GM10266 (cell line): ENCODE measurements at regions not wholly inside any gene's neighbourhood (a gene's known extent, or its start where the extent isn't known, plus 50 kb on each side); places are given as distances from the start of the nearest gene placed in this dataset.

Experiments used
- DNase-seq: peaks from one replicate; pipeline ENCODE4 v3.0.0; 2012; ENCODE audit errors: extremely low spot score
- TF ChIP-seq, protein P1 (sequence below): IDR thresholded peaks from 2 replicates; pipeline ENCODE4 v1.5.1; 2012; ENCODE audit warnings: mild to moderate bottlenecking, low read depth; ENCODE audit not compliant: control insufficient read depth, insufficient read depth; ENCODE audit errors: missing control alignments

DNA sequence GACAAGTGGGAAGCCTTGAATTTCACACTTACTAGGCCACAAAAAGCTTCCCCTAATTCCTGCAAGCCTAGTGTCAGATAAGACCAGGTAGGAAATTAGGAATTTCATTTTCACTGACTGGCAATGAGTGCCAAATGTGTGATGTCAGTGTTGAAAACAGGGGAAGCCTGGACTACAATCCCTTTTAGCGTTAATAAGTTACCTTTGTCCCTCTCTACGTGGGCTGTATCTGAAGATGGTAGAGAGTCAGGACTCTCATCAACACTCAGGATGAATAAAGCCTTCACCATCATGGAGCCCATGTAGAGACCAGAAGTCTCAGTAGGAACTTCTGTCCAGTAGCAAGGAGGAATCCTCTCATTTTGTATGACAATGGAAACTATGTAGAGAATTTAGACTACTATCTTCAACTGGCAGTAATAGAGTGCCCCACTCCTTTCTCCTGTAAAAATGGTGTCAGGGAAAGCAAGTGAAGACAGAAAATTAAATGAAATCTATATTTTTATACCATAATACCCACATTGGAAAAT, 324.1 kb upstream of the KLHL1 start:
- TF ChIP-seq, protein P1, sequence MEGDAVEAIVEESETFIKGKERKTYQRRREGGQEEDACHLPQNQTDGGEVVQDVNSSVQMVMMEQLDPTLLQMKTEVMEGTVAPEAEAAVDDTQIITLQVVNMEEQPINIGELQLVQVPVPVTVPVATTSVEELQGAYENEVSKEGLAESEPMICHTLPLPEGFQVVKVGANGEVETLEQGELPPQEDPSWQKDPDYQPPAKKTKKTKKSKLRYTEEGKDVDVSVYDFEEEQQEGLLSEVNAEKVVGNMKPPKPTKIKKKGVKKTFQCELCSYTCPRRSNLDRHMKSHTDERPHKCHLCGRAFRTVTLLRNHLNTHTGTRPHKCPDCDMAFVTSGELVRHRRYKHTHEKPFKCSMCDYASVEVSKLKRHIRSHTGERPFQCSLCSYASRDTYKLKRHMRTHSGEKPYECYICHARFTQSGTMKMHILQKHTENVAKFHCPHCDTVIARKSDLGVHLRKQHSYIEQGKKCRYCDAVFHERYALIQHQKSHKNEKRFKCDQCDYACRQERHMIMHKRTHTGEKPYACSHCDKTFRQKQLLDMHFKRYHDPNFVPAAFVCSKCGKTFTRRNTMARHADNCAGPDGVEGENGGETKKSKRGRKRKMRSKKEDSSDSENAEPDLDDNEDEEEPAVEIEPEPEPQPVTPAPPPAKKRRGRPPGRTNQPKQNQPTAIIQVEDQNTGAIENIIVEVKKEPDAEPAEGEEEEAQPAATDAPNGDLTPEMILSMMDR: no peak
- no peak for DNase-seq

DNA sequence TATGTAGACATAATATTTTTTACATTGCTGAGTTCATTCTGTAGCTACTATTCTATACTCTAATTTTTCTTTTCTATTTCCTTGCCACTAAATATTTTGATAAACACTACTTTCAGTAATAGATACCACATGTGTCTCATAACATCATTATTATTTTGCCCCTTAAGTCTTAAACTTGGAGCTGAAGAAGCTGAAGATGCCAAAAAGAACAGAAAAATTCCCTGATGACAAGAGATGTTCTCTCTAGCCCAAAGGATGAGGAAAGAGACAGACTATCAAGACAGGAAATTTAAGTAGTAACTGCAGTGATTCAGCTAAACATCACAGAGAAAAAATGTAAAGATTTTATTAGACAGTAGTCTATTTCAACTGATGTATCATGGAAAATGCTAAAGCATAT, 322.0 kb upstream of the KLHL1 start:
- no peak for DNase-seq
- TF ChIP-seq, protein P1: no peak

DNA sequence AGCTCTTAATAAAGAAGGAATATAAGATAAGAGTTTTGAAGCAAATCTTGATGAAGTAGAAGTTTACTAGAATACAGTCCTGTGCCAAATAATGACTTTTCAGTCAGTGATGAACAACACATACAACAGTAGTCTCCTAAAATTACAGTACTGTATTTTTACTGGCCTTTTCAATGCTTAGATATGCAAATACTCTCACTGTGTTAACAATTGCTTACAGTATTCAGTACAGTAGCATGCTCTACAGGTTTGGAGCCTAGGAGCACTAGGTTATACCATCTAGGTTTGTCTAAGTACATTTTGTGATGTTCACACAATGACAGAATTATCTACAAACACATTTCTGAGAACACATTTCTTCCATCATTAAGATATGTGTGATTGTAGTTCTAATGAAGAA, 316.7 kb upstream of the KLHL1 start:
- TF ChIP-seq, protein P1: no peak
- no peak for DNase-seq

DNA sequence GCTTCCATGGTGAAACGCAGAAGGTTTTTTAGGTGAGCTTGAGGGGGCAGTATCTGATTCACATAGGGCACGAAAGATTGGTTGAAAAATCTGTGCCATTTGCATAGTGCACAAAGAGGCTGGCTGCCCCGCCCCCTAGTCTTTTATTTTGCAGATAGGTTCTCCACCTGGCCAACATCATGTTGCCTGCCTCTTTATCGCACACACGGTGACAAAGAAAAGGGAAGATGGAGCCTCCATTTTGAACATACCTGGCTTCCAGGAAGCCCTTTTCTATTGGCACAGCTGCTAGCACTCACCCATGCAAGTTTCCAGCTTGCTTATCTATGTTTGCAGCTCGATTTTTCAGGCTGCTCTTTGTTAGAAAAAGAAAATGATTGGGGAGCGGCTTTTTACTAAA, 316.2 kb upstream of the KLHL1 start:
- no peak for DNase-seq
- TF ChIP-seq, protein P1: no peak

DNA sequence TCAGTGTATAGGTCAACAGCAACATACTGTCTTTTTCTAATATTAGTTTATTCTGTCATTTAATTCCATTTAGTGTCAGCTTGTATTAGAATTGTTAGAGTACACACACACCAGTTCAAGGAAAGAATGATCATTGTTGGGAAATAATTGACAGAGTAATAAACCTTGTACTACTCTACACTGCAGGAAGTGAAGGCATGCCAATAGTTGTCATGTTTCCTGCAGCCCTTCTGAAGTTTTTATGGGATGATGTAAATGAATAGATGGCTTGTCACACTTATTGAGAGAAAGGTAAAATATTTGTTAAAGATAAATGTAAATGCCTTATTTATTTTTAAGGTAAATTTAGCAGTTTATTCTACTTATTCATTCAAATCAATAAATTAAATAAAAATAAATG, 306.9 kb upstream of the KLHL1 start:
- no peak for DNase-seq
- TF ChIP-seq, protein P1: no peak

DNA sequence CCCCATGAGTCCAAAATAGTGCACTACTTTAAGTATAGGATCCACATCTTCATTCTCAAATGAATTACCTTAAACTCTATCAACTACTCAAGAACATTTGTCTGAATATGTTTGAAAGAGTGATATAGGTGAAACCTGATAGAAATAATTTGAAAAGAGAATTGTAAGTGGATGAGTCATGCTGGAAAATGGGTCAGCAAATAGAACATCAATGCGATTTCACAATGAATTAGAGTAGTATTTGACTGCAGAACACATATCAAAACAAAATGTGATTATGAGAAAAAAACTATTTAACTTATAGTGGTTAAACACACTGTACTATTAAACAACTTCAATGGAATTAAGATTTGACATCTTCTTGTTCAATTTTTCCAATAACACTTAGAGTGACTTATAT, 300.6 kb upstream of the KLHL1 start:
- TF ChIP-seq, protein P1: no peak
- DNase-seq: no peak

DNA sequence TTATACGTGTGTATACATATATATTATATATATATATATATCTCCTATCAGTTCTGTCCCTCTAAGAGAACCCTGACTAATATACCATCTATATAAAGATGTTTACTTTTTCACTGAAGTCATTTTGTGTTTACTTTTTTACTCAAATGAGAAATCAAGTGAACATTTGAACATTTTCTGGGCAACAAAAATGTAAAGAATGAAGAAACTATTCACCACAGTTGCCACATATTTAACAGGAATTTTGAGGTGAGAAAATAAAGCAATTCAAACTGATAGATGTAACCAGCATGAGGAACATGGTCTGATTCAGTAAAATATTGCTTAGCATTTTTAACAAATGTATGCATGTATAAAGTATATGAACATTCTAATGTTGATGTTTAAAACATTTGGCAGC, 299.2 kb upstream of the KLHL1 start:
- TF ChIP-seq, protein P1: no peak
- DNase-seq: no peak
